ENCODE measurements at regions not wholly inside any gene's neighbourhood (a gene's known extent, or its start where the extent isn't known, plus 50 kb on each side); places are given as distances from the start of the nearest gene placed in this dataset.

DNA sequence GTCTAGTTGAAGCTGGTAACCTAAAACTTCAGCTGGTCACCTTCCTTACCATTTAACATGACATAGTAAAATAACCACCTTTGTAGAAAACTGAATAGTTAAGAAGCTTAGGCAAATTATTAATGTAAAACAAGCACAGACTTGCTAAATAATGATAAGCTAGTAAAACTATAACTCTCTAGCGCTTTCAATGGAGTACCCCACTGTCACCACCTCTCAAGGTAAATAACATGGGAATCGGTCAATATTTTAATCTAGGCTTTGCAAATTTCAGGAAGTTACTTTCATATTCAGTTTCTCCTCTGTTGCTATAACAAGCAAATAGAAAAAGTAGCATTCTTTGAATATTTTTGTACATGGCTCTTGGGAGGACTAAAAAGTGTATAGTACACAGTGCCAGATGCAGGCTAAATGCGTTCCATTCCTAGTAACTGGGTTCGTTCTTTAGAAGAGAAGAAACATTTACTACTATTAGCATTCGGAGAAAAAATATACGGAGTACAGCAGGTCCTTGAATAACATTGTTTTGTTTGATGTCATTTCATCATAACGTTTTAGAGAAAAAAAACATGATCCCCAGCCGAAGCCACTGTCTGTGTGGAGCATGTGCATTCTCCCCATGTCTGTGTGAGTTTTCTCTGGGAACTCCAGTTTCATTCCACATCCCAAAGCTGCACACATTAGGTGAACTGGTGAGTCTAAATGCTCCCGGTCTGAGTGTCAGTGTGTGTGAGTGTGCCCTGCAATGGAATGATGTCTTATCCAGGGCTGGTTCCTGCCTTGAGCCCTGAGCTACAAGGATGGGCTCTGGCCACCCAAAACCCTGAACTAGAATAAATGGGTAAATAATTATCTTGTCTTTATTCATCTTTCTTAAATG is 52.5 kb downstream of the EPRS1 start:
- Histone ChIP-seq H3K27ac (no peak overlapping the region), H3K4me3 (no peak overlapping the region), H3K9me3 (ENCODE audit: low read depth) (no peaks in the 10 kb centered on the region), H3K4me1 (ENCODE audit: low read depth) (no peaks in the 10 kb centered on the region), H3K27me3 (no peaks in the 10 kb centered on the region), H3K36me3 (peaks cover 22% of the 10 kb centered on the region)
- DNase-seq (ENCODE audit: low read depth in 1 of 2, low spot score in 1 of 2) = no peak
- TF ChIP-seq, protein P1, sequence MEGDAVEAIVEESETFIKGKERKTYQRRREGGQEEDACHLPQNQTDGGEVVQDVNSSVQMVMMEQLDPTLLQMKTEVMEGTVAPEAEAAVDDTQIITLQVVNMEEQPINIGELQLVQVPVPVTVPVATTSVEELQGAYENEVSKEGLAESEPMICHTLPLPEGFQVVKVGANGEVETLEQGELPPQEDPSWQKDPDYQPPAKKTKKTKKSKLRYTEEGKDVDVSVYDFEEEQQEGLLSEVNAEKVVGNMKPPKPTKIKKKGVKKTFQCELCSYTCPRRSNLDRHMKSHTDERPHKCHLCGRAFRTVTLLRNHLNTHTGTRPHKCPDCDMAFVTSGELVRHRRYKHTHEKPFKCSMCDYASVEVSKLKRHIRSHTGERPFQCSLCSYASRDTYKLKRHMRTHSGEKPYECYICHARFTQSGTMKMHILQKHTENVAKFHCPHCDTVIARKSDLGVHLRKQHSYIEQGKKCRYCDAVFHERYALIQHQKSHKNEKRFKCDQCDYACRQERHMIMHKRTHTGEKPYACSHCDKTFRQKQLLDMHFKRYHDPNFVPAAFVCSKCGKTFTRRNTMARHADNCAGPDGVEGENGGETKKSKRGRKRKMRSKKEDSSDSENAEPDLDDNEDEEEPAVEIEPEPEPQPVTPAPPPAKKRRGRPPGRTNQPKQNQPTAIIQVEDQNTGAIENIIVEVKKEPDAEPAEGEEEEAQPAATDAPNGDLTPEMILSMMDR (IDR thresholded peaks at IDR 0.05; ENCODE audit: low read depth, low read length) = no peak

DNA sequence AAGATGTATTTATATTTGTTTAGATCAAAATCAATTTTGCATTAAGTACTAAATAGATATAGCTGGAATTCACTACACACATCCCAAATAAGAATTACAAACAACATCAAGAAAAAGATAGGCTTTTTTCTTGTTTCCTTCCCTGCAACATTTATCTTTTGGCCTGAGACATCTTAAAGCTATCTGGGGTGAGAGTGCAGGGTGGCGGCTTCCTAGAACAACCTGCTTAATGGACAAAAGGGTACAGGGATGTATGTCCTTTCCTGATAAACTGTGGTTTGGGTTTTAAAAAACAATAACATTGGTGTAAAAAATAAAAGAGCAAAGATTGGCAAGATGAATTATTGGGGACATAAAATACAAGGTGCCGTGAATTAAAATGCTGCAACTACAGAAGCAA is 54.4 kb downstream of the EPRS1 start:
- no peaks in the 10 kb centered on the region for H3K9me3 ChIP-seq (ENCODE audit: low read depth)
- H3K4me1 ChIP-seq (ENCODE audit: low read depth) = no peaks in the 10 kb centered on the region
- TF ChIP-seq, protein P1 (IDR thresholded peaks at IDR 0.05; ENCODE audit: low read depth, low read length) = no peak
- no peak overlapping the region for H3K4me3 ChIP-seq
- H3K36me3 ChIP-seq = peaks cover 24% of the 10 kb centered on the region
- no peaks in the 10 kb centered on the region for H3K27me3 ChIP-seq
- H3K27ac ChIP-seq = no peak overlapping the region
- DNase-seq (ENCODE audit: low read depth in 1 of 2, low spot score in 1 of 2) = no peak

DNA sequence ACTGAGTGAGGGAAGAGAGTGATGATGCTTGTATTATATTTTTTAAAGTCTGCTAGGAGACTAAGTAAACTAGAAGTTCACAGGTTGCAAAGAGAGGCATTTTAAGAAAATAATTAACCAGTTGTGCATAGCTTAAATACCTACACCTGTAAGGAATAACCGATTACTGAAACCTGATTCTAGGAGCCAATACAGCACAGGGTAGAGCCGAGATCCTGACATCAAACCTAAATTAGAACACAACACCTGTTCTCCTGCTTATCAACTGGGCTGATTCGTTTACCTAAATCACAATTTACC is 54.8 kb downstream of the EPRS1 start:
- Histone ChIP-seq H3K4me1 (ENCODE audit: low read depth) (no peaks in the 10 kb centered on the region), H3K4me3 (no peak overlapping the region), H3K9me3 (ENCODE audit: low read depth) (no peaks in the 10 kb centered on the region), H3K27ac (no peak overlapping the region), H3K36me3 (peaks cover 24% of the 10 kb centered on the region), H3K27me3 (no peaks in the 10 kb centered on the region)
- TF ChIP-seq, protein P1 (IDR thresholded peaks at IDR 0.05; ENCODE audit: low read depth, low read length) = no peak
- DNase-seq (ENCODE audit: low read depth in 1 of 2, low spot score in 1 of 2) = no peak

DNA sequence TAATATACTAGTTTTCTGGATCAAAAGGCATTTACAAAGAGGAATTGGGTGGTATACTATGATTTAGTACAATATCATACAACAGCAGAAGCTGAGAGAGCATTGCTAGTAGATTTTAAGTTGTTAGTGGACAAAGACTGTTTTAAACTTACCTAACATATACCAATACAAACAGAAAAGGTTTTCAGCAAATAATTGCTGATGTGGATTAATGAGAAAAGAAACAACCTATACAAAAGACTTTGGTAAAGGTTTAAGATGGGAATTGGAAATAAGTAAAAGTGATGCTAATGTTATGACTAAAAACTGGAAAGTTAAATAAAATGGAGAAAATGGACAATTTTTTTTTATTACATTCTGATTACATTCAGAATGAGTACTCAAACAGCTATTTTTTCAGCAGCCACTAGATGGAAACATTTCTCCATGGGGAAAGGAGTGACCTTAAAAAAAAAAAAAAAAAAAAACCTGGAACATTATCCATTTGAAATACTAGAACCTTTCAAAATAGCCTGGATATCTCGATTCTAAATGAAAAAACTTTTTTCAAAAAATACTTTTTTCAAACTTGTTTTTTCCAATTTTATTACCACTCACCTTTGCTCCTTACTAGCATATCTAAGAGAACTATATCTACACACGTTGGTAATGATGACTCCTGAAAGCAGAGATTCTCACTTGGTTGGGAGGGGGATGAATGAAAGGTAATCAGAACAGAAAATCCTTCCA is 55.4 kb downstream of the EPRS1 start:
- Histone ChIP-seq H3K4me3 (no peak overlapping the region), H3K27me3 (no peaks in the 10 kb centered on the region), H3K36me3 (peaks cover 24% of the 10 kb centered on the region), H3K27ac (no peak overlapping the region), H3K4me1 (ENCODE audit: low read depth) (no peaks in the 10 kb centered on the region), H3K9me3 (ENCODE audit: low read depth) (no peaks in the 10 kb centered on the region)
- TF ChIP-seq, protein P1 (IDR thresholded peaks at IDR 0.05; ENCODE audit: low read depth, low read length) = peak; percentile 64
- DNase-seq (ENCODE audit: low read depth in 1 of 2, low spot score in 1 of 2) = peak; percentile 53 to 60

DNA sequence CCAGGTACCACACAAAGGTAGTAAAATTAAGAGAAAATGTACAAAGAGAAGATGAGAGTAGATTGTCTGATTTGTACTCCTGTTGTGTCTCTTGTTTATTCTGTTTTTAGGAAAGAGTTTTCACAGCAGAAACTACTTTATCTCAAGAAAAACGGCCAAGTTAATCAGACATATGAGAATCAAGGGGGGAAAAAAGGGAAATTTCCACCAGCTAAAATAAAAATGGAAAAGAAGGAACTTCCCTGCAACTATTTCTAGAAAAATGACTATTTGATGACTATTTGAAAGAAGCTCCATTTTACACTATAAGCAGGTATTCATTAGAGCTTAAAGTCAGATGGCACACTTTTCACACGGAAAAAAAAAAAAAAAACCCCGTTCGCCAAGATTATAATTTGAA is 56.5 kb downstream of the EPRS1 start:
- H3K4me1 ChIP-seq (ENCODE audit: low read depth) = no peaks in the 10 kb centered on the region
- no peak for DNase-seq (ENCODE audit: low read depth in 1 of 2, low spot score in 1 of 2)
- no peaks in the 10 kb centered on the region for H3K9me3 ChIP-seq (ENCODE audit: low read depth)
- no peak overlapping the region for H3K27ac ChIP-seq
- H3K27me3 ChIP-seq = no peaks in the 10 kb centered on the region
- H3K4me3 ChIP-seq = no peak overlapping the region
- TF ChIP-seq, protein P1 (IDR thresholded peaks at IDR 0.05; ENCODE audit: low read depth, low read length) = no peak
- H3K36me3 ChIP-seq = peaks cover 25% of the 10 kb centered on the region

Data from cardiac muscle cell (in vitro differentiated cells and primary cell).